NCI-H2081 (cell line): ENCODE measurements at regions not wholly inside any gene's neighbourhood (a gene's known extent, or its start where the extent isn't known, plus 50 kb on each side); places are given as distances from the start of the nearest gene placed in this dataset.
"Not testable (repeated sequence)": the region's sequence is repeated elsewhere in the genome, so short reads cannot be mapped to it uniquely, and the experiment has no call there.

Source experiments
- DNase-seq, 2 experiments: peaks; one replicate each; lab custom pipeline; 2025; lab: John Stamatoyannopoulos, UW

GRCh38 chr16:63702981-63703590 is 1418.8 kb downstream of the CDH11 start:
- DNase-seq: no peak

GRCh38 chr16:63697736-63698135 is 1424.1 kb downstream of the CDH11 start:
- no peak for DNase-seq

GRCh38 chr16:63695347-63695746 is 1426.5 kb downstream of the CDH11 start:
- peak in 1 of 2 experiments; percentile 6 for DNase-seq

GRCh38 chr16:63690961-63691360 is 1430.9 kb downstream of the CDH11 start:
- DNase-seq: no peak

GRCh38 chr16:63690267-63690666 is 1431.6 kb downstream of the CDH11 start:
- no peak for DNase-seq

- DNase-seq: no peak
Measured at GRCh38 chr16:63689068-63689467, 1432.8 kb downstream of the CDH11 start.

GRCh38 chr16:63684149-63685101 is 1437.4 kb downstream of the CDH11 start:
- no peak for DNase-seq

- no peak for DNase-seq
Measured at GRCh38 chr16:63682844-63683243, 1439.0 kb downstream of the CDH11 start.

GRCh38 chr16:63672493-63672892 is 1449.4 kb downstream of the CDH11 start:
- DNase-seq: no peak

- DNase-seq: no peak
Measured at GRCh38 chr16:63663155-63663554, 1458.7 kb downstream of the CDH11 start.

- no peak for DNase-seq
Measured at GRCh38 chr16:63655846-63656245, 1466.0 kb downstream of the CDH11 start.

- peak in 1 of 2 experiments; percentile 5 for DNase-seq
Measured at GRCh38 chr16:63653044-63653839, 1468.6 kb downstream of the CDH11 start.

GRCh38 chr16:63652091-63652490 is 1469.8 kb downstream of the CDH11 start:
- DNase-seq: peak in 1 of 2 experiments; percentile 0

GRCh38 chr16:63650550-63650949 is 1471.3 kb downstream of the CDH11 start:
- no peak for DNase-seq

- DNase-seq: not testable (repeated sequence)
Measured at GRCh38 chr16:63633706-63634445, 1488.0 kb downstream of the CDH11 start.

GRCh38 chr16:63629272-63629671 is 1492.6 kb downstream of the CDH11 start:
- no peak for DNase-seq

GRCh38 chr16:63628812-63629211 is 1493.1 kb downstream of the CDH11 start:
- no peak for DNase-seq

- no peak for DNase-seq
Measured at GRCh38 chr16:63625126-63625525, 1496.7 kb downstream of the CDH11 start.

- DNase-seq: no peak
Measured at GRCh38 chr16:63623551-63624039, 1498.3 kb downstream of the CDH11 start.

GRCh38 chr16:63618896-63619485 is 1502.9 kb downstream of the CDH11 start:
- DNase-seq: no peak
